ENCODE measurements at regions not wholly inside any gene's neighbourhood (a gene's known extent, or its start where the extent isn't known, plus 50 kb on each side); places are given as distances from the start of the nearest gene placed in this dataset.

- Histone ChIP-seq H3K36me3 (ENCODE audit: control insufficient read depth, insufficient read depth, low read length) (no peaks in the 10 kb centered on the region), H3K4me1 (ENCODE audit: control insufficient read depth, insufficient read depth, low read length) (no peaks in the 10 kb centered on the region), H3K4me3 (ENCODE audit: low read depth in 2 of 2, low read length in 2 of 2) (no peak overlapping the region), H3K27me3 (ENCODE audit: control insufficient read depth, insufficient read depth, low read length) (no peaks in the 10 kb centered on the region), H3K9me3 (ENCODE audit: control insufficient read depth, insufficient read depth, low read depth, low read length) (no peaks in the 10 kb centered on the region), H3K27ac (ENCODE audit: low read length) (no peak overlapping the region)
- POLR2A ChIA-PET: no interaction called here
- intact Hi-C loops (cut with micrococcal nuclease; ENCODE audit: unreplicated experiment): no loop called here
- no peak for TF ChIP-seq TCF7L2 (IDR thresholded peaks at IDR 0.05; ENCODE audit: low read depth, low read length)
- no peak for TF ChIP-seq REST (IDR thresholded peaks at IDR 0.05; ENCODE audit: insufficient read depth in 1 of 2, low read depth in 2 of 2, low read length in 1 of 2)
- no peak for TF ChIP-seq POLR2AphosphoS5 (IDR thresholded peaks at IDR 0.05; ENCODE audit: low read depth, low read length)
- TF ChIP-seq CTCF (IDR thresholded peaks at IDR 0.05): no peak
- TF ChIP-seq SIN3A (IDR thresholded peaks at IDR 0.05; ENCODE audit: borderline replicate concordance, insufficient read depth, low read depth, low read length): no peak
- CTCF ChIA-PET: no interaction called here
- DNase-seq (ENCODE audit: low read depth, low spot score): no peak
- no TSS peak for BruUV-seq (replicated peaks)
- in situ Hi-C loops (cut with HindIII; ENCODE audit: low pct_unique_long_range_greater_than_20kb, low sequenced_read_pairs): no loop called here
- ATAC-seq: no peak
Observed at GRCh38 chr6:158255989-158256601, 56.2 kb upstream of the TULP4 start.

- TF ChIP-seq REST (IDR thresholded peaks at IDR 0.05; ENCODE audit: insufficient read depth in 1 of 2, low read depth in 2 of 2, low read length in 1 of 2) (no peak), CTCF (IDR thresholded peaks at IDR 0.05) (no peak), SIN3A (IDR thresholded peaks at IDR 0.05; ENCODE audit: borderline replicate concordance, insufficient read depth, low read depth, low read length) (no peak), POLR2AphosphoS5 (IDR thresholded peaks at IDR 0.05; ENCODE audit: low read depth, low read length) (no peak), TCF7L2 (IDR thresholded peaks at IDR 0.05; ENCODE audit: low read depth, low read length) (no peak)
- Histone ChIP-seq H3K27ac (ENCODE audit: low read length) (no peak overlapping the region), H3K4me1 (ENCODE audit: control insufficient read depth, insufficient read depth, low read length) (no peaks in the 10 kb centered on the region), H3K4me3 (ENCODE audit: low read depth in 2 of 2, low read length in 2 of 2) (no peak overlapping the region), H3K9me3 (ENCODE audit: control insufficient read depth, insufficient read depth, low read depth, low read length) (no peaks in the 10 kb centered on the region), H3K36me3 (ENCODE audit: control insufficient read depth, insufficient read depth, low read length) (no peaks in the 10 kb centered on the region), H3K27me3 (ENCODE audit: control insufficient read depth, insufficient read depth, low read length) (no peaks in the 10 kb centered on the region)
- CTCF ChIA-PET: no interaction called here
- DNase-seq (ENCODE audit: low read depth, low spot score) (no peak), ATAC-seq (no peak)
- intact Hi-C loops (cut with micrococcal nuclease; ENCODE audit: unreplicated experiment): no loop called here
- BruUV-seq (replicated peaks): no TSS peak
- in situ Hi-C loops (cut with HindIII; ENCODE audit: low pct_unique_long_range_greater_than_20kb, low sequenced_read_pairs): no loop called here
- POLR2A ChIA-PET: no interaction called here
Observed at GRCh38 chr6:158256746-158257424, 55.4 kb upstream of the TULP4 start.

Measured in Panc1 (cell line).